Endodermal cell (in vitro differentiated cells): ENCODE measurements at regions not wholly inside any gene's neighbourhood (a gene's known extent, or its start where the extent isn't known, plus 50 kb on each side); places are given as distances from the start of the nearest gene placed in this dataset.

Experiments used
- DNase-seq: peaks from one replicate; pipeline ENCODE4 v3.0.0-alpha.2; 2017
- H3K27ac ChIP-seq: 2 replicates; pipeline ENCODE4 v1.5.1; 2013; ENCODE audit warnings: mild to moderate bottlenecking, low read depth, low read length, moderate library complexity
- H3K27me3 ChIP-seq: 2 replicates; pipeline ENCODE4 v1.6.1; 2013; ENCODE audit warnings: mild to moderate bottlenecking, low read length, moderate library complexity; ENCODE audit not compliant: insufficient read depth, control insufficient read depth, poor library complexity, severe bottlenecking
- H3K36me3 ChIP-seq: 2 replicates; pipeline ENCODE4 v1.7.0; 2013; ENCODE audit warnings: mild to moderate bottlenecking, low read length, moderate library complexity; ENCODE audit not compliant: control insufficient read depth, insufficient read depth
- H3K4me1 ChIP-seq: one replicate; pipeline ENCODE4 v1.7.0; 2013; ENCODE audit warnings: low read length; ENCODE audit not compliant: control insufficient read depth, insufficient read depth
- H3K4me3 ChIP-seq: 2 replicates; pipeline ENCODE4 v1.5.1; 2013; ENCODE audit warnings: mild to moderate bottlenecking, low read length, moderate library complexity
- H3K9ac ChIP-seq: 2 replicates; pipeline ENCODE4 v1.6.1; 2013; ENCODE audit warnings: mild to moderate bottlenecking, low read length, moderate library complexity; ENCODE audit not compliant: poor library complexity, severe bottlenecking; ENCODE audit errors: extremely low read depth
- H3K9me3 ChIP-seq: 2 replicates; pipeline ENCODE4 v1.6.1; 2013; ENCODE audit warnings: mild to moderate bottlenecking, low read length, moderate library complexity; ENCODE audit not compliant: control insufficient read depth
- H3K27ac Mint-ChIP-seq: 2 replicates; pipeline ENCODE4 v1.8.0; 2020; ENCODE audit warnings: mixed read lengths
- H3K27me3 Mint-ChIP-seq: 2 replicates; pipeline ENCODE4 v1.8.0; 2021; ENCODE audit warnings: mild to moderate bottlenecking, mixed read lengths; ENCODE audit not compliant: insufficient read depth
- H3K36me3 Mint-ChIP-seq: 2 replicates; pipeline ENCODE4 v1.8.0; 2020; ENCODE audit warnings: low read depth, mixed read lengths
- H3K4me1 Mint-ChIP-seq: 2 replicates; pipeline ENCODE4 v1.8.0; 2020; ENCODE audit warnings: mixed read lengths
- H3K4me3 Mint-ChIP-seq: 2 replicates; pipeline ENCODE4 v1.8.0; 2020; ENCODE audit warnings: mild to moderate bottlenecking, moderate library complexity, mixed read lengths
- H3K9me3 Mint-ChIP-seq: 2 replicates; pipeline ENCODE4 v1.8.0; 2020; ENCODE audit warnings: mild to moderate bottlenecking, mixed read lengths
- WGBS, 2 experiments: methylation state at CpG; one replicate each; pipeline versions ENCODE4 v1.1.5 to v1.1.7; 2013; ENCODE audit warnings: missing lambda C conversion rate in 2 of 2, mixed read lengths in 1 of 2; ENCODE audit not compliant: insufficient coverage in 1 of 2, insufficient read length in 1 of 2; 5-methylcytosine and 5-hydroxymethylcytosine counted together
- TF ChIP-seq, protein P1 (sequence below): fragments of 200-600 bp; sonication (generic); conservative IDR thresholded peaks from 2 replicates; pipeline ENCODE4 v1.5.0; 2021; ENCODE audit warnings: antibody characterized with exemption, mild to moderate bottlenecking

- H3K4me3 ChIP-seq: no peak overlapping the region
- no peaks in the 10 kb centered on the region for H3K27me3 ChIP-seq
- Mint-ChIP-seq H3K9me3 (no peaks in the 10 kb centered on the region), H3K27me3 (peaks cover 2% of the 10 kb centered on the region), H3K4me1 (no peaks in the 10 kb centered on the region), H3K4me3 (no peak overlapping the region), H3K36me3 (no peaks in the 10 kb centered on the region), H3K27ac (no peak overlapping the region)
- DNase-seq: no peak
- TF ChIP-seq, protein P1, sequence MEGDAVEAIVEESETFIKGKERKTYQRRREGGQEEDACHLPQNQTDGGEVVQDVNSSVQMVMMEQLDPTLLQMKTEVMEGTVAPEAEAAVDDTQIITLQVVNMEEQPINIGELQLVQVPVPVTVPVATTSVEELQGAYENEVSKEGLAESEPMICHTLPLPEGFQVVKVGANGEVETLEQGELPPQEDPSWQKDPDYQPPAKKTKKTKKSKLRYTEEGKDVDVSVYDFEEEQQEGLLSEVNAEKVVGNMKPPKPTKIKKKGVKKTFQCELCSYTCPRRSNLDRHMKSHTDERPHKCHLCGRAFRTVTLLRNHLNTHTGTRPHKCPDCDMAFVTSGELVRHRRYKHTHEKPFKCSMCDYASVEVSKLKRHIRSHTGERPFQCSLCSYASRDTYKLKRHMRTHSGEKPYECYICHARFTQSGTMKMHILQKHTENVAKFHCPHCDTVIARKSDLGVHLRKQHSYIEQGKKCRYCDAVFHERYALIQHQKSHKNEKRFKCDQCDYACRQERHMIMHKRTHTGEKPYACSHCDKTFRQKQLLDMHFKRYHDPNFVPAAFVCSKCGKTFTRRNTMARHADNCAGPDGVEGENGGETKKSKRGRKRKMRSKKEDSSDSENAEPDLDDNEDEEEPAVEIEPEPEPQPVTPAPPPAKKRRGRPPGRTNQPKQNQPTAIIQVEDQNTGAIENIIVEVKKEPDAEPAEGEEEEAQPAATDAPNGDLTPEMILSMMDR: no peak
- no peak overlapping the region for H3K27ac ChIP-seq
- H3K9ac ChIP-seq: no peak overlapping the region
- no peaks in the 10 kb centered on the region for H3K36me3 ChIP-seq
- H3K4me1 ChIP-seq: no peaks in the 10 kb centered on the region
- H3K9me3 ChIP-seq: no peaks in the 10 kb centered on the region
- 88 to 100% methylated on average over 1 to 2 of the region's 2 CpGs for WGBS, 2 experiments
Observed at GRCh38 chr16:5319799-5320198, 222.2 kb upstream of the EEF2KMT start.

- no peaks in the 10 kb centered on the region for H3K9me3 ChIP-seq
- DNase-seq: no peak
- H3K27ac Mint-ChIP-seq: no peak overlapping the region
- no peaks in the 10 kb centered on the region for H3K36me3 Mint-ChIP-seq
- 88 to 91% methylated on average over 3 to 5 of the region's 5 CpGs for WGBS, 2 experiments
- H3K4me1 ChIP-seq: no peaks in the 10 kb centered on the region
- no peak overlapping the region for H3K4me3 ChIP-seq
- H3K36me3 ChIP-seq: no peaks in the 10 kb centered on the region
- H3K9me3 Mint-ChIP-seq: no peaks in the 10 kb centered on the region
- TF ChIP-seq, protein P1: no peak
- no peak overlapping the region for H3K27ac ChIP-seq
- H3K4me3 Mint-ChIP-seq: no peak overlapping the region
- no peak overlapping the region for H3K9ac ChIP-seq
- H3K4me1 Mint-ChIP-seq: no peaks in the 10 kb centered on the region
- no peaks in the 10 kb centered on the region for H3K27me3 Mint-ChIP-seq
- no peaks in the 10 kb centered on the region for H3K27me3 ChIP-seq
Observed at GRCh38 chr16:5315914-5316313, 218.3 kb upstream of the EEF2KMT start.

GRCh38 chr16:5314377-5314776, 216.8 kb upstream of the EEF2KMT start:
- no peak overlapping the region for H3K4me3 ChIP-seq
- no peaks in the 10 kb centered on the region for H3K36me3 ChIP-seq
- no peaks in the 10 kb centered on the region for H3K9me3 Mint-ChIP-seq
- no peak overlapping the region for H3K27ac Mint-ChIP-seq
- no peaks in the 10 kb centered on the region for H3K36me3 Mint-ChIP-seq
- H3K4me3 Mint-ChIP-seq: no peak overlapping the region
- no peak for DNase-seq
- no peaks in the 10 kb centered on the region for H3K27me3 ChIP-seq
- H3K27ac ChIP-seq: no peak overlapping the region
- TF ChIP-seq, protein P1: no peak
- no peaks in the 10 kb centered on the region for H3K4me1 ChIP-seq
- WGBS, 2 experiments: 90 to 100% methylated on average over 2 to 4 of the region's 4 CpGs
- no peaks in the 10 kb centered on the region for H3K9me3 ChIP-seq
- H3K4me1 Mint-ChIP-seq: no peaks in the 10 kb centered on the region
- no peak overlapping the region for H3K9ac ChIP-seq
- H3K27me3 Mint-ChIP-seq: no peaks in the 10 kb centered on the region
